ENCODE measurements at regions not wholly inside any gene's neighbourhood (a gene's known extent, or its start where the extent isn't known, plus 50 kb on each side); places are given as distances from the start of the nearest gene placed in this dataset.

- TF ChIP-seq ZNF343 (CRISPR knock-in tag; IDR thresholded peaks at IDR 0.05) (no peak), ZFP1 (CRISPR knock-in tag; IDR thresholded peaks at IDR 0.05) (no peak), NCOA1 (CRISPR knock-in tag; IDR thresholded peaks at IDR 0.05) (no peak), ZNF749 (CRISPR knock-in tag; IDR thresholded peaks at IDR 0.05; ENCODE audit: borderline replicate concordance) (no peak), ZIK1 (CRISPR knock-in tag; IDR thresholded peaks at IDR 0.05; ENCODE audit: borderline replicate concordance, low read depth) (no peak), ZNF615 (CRISPR knock-in tag; IDR thresholded peaks at IDR 0.05; ENCODE audit: borderline replicate concordance) (no peak), ZFYVE20 (CRISPR knock-in tag; IDR thresholded peaks at IDR 0.05; ENCODE audit: borderline replicate concordance, low read depth) (no peak), NFAT5 (CRISPR knock-in tag; IDR thresholded peaks at IDR 0.05) (no peak), ZMYM3 (CRISPR knock-in tag; IDR thresholded peaks at IDR 0.05) (no peak), ZNF430 (CRISPR knock-in tag; IDR thresholded peaks at IDR 0.05) (no peak), ZNF800 (CRISPR knock-in tag; IDR thresholded peaks at IDR 0.05) (no peak), NAIF1 (CRISPR knock-in tag; IDR thresholded peaks at IDR 0.05; ENCODE audit: borderline replicate concordance) (no peak), NONO (IDR thresholded peaks at IDR 0.05) (no peak), NONO (CRISPR knock-in tag; conservative IDR thresholded peaks at IDR 0.05) (no peak), SRY (CRISPR knock-in tag; IDR thresholded peaks at IDR 0.05) (no peak)
- TF ChIP-seq, protein P1, sequence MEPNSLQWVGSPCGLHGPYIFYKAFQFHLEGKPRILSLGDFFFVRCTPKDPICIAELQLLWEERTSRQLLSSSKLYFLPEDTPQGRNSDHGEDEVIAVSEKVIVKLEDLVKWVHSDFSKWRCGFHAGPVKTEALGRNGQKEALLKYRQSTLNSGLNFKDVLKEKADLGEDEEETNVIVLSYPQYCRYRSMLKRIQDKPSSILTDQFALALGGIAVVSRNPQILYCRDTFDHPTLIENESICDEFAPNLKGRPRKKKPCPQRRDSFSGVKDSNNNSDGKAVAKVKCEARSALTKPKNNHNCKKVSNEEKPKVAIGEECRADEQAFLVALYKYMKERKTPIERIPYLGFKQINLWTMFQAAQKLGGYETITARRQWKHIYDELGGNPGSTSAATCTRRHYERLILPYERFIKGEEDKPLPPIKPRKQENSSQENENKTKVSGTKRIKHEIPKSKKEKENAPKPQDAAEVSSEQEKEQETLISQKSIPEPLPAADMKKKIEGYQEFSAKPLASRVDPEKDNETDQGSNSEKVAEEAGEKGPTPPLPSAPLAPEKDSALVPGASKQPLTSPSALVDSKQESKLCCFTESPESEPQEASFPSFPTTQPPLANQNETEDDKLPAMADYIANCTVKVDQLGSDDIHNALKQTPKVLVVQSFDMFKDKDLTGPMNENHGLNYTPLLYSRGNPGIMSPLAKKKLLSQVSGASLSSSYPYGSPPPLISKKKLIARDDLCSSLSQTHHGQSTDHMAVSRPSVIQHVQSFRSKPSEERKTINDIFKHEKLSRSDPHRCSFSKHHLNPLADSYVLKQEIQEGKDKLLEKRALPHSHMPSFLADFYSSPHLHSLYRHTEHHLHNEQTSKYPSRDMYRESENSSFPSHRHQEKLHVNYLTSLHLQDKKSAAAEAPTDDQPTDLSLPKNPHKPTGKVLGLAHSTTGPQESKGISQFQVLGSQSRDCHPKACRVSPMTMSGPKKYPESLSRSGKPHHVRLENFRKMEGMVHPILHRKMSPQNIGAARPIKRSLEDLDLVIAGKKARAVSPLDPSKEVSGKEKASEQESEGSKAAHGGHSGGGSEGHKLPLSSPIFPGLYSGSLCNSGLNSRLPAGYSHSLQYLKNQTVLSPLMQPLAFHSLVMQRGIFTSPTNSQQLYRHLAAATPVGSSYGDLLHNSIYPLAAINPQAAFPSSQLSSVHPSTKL (CRISPR knock-in tag; IDR thresholded peaks at IDR 0.05), result peak; percentile 88
- TF ChIP-seq, protein P2, sequence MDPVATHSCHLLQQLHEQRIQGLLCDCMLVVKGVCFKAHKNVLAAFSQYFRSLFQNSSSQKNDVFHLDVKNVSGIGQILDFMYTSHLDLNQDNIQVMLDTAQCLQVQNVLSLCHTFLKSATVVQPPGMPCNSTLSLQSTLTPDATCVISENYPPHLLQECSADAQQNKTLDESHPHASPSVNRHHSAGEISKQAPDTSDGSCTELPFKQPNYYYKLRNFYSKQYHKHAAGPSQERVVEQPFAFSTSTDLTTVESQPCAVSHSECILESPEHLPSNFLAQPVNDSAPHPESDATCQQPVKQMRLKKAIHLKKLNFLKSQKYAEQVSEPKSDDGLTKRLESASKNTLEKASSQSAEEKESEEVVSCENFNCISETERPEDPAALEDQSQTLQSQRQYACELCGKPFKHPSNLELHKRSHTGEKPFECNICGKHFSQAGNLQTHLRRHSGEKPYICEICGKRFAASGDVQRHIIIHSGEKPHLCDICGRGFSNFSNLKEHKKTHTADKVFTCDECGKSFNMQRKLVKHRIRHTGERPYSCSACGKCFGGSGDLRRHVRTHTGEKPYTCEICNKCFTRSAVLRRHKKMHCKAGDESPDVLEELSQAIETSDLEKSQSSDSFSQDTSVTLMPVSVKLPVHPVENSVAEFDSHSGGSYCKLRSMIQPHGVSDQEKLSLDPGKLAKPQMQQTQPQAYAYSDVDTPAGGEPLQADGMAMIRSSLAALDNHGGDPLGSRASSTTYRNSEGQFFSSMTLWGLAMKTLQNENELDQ (CRISPR knock-in tag; IDR thresholded peaks at IDR 0.05; ENCODE audit: borderline replicate concordance), result no peak
Measured at GRCh38 chr5:158463938-158464337, 605.0 kb upstream of the CLINT1 start (continued).
